ENCODE measurements at regions not wholly inside any gene's neighbourhood (a gene's known extent, or its start where the extent isn't known, plus 50 kb on each side); places are given as distances from the start of the nearest gene placed in this dataset.

GRCh38 chr11:86175626-86176025 is 68.9 kb upstream of the EED start:
- Mint-ChIP-seq H3K9me3 (no peaks in the 10 kb centered on the region), H3K27ac (ENCODE audit: unreplicated experiment) (no peak overlapping the region), H3K27me3 (ENCODE audit: low read depth) (no peaks in the 10 kb centered on the region), H3K36me3 (ENCODE audit: low read depth) (no peaks in the 10 kb centered on the region), H3K4me1 (no peaks in the 10 kb centered on the region), H3K4me3 (no peak overlapping the region)
- DNase-seq (ENCODE audit: low read depth, low spot score) = no peak
- no peak for TF ChIP-seq CTCF (conservative IDR thresholded peaks at IDR 0.05)

- H3K27me3 Mint-ChIP-seq (ENCODE audit: low read depth) = no peaks in the 10 kb centered on the region
- TF ChIP-seq CTCF (conservative IDR thresholded peaks at IDR 0.05) = no peak
- DNase-seq (ENCODE audit: low read depth, low spot score) = no peak
- no peak overlapping the region for H3K27ac Mint-ChIP-seq (ENCODE audit: unreplicated experiment)
- H3K36me3 Mint-ChIP-seq (ENCODE audit: low read depth) = no peaks in the 10 kb centered on the region
- no peaks in the 10 kb centered on the region for H3K4me1 Mint-ChIP-seq
- H3K4me3 Mint-ChIP-seq = no peak overlapping the region
- no peaks in the 10 kb centered on the region for H3K9me3 Mint-ChIP-seq
These were observed 69.4 kb upstream of the EED start for GRCh38 chr11:86175191-86175590.

GRCh38 chr11:86174101-86175046 is 70.2 kb upstream of the EED start:
- Mint-ChIP-seq H3K9me3 (no peaks in the 10 kb centered on the region), H3K4me1 (no peaks in the 10 kb centered on the region), H3K4me3 (no peak overlapping the region), H3K36me3 (ENCODE audit: low read depth) (no peaks in the 10 kb centered on the region), H3K27me3 (ENCODE audit: low read depth) (no peaks in the 10 kb centered on the region), H3K27ac (ENCODE audit: unreplicated experiment) (no peak overlapping the region)
- DNase-seq (ENCODE audit: low read depth, low spot score) = no peak
- TF ChIP-seq CTCF (conservative IDR thresholded peaks at IDR 0.05) = no peak

GRCh38 chr11:86172894-86173293 is 71.7 kb upstream of the EED start:
- Mint-ChIP-seq H3K4me1 (no peaks in the 10 kb centered on the region), H3K36me3 (ENCODE audit: low read depth) (no peaks in the 10 kb centered on the region), H3K9me3 (no peaks in the 10 kb centered on the region), H3K27me3 (ENCODE audit: low read depth) (no peaks in the 10 kb centered on the region), H3K27ac (ENCODE audit: unreplicated experiment) (no peak overlapping the region), H3K4me3 (no peak overlapping the region)
- TF ChIP-seq CTCF (conservative IDR thresholded peaks at IDR 0.05) = no peak
- no peak for DNase-seq (ENCODE audit: low read depth, low spot score)

- Mint-ChIP-seq H3K4me3 (no peak overlapping the region), H3K4me1 (no peaks in the 10 kb centered on the region), H3K9me3 (no peaks in the 10 kb centered on the region), H3K36me3 (ENCODE audit: low read depth) (no peaks in the 10 kb centered on the region), H3K27me3 (ENCODE audit: low read depth) (no peaks in the 10 kb centered on the region), H3K27ac (ENCODE audit: unreplicated experiment) (no peak overlapping the region)
- no peak for TF ChIP-seq CTCF (conservative IDR thresholded peaks at IDR 0.05)
- no peak for DNase-seq (ENCODE audit: low read depth, low spot score)
These were observed 72.9 kb upstream of the EED start for GRCh38 chr11:86171627-86172026.
